ENCODE measurements at regions not wholly inside any gene's neighbourhood (a gene's known extent, or its start where the extent isn't known, plus 50 kb on each side); places are given as distances from the start of the nearest gene placed in this dataset.

DNA sequence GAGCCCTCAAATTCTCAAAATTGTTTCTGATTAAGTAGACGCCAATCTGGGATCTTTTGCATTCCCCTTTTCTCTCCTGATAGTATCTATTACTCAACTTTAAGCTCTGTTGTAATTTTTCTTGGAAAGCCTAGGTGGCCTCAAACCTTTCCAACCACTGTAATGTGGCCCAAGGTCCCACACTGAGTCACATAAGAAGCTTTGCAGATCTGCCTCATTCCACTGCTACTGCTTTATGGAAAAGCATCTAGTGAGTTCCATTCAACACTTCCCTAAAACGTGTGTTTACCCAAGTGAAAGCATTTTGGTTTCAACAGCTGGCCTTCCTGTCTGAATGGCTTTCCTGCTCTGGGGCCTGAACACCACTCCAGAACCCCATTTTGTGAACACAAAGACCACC lies 493.6 kb upstream of the SPHKAP start:
- ChIA-PET POLR2A (no interaction called here), CTCF (interaction anchor here (0.6 to 1.1 kb wide), 3 partner anchors 18 to 1235 kb away, joined by 4 to 5 read pairs (median 4); no protein-coding TSS in a partner anchor)
- Histone ChIP-seq H3K9me3 (ENCODE audit: control insufficient read depth, insufficient read depth, low read length) (no peaks in the 10 kb centered on the region), H3K27me3 (ENCODE audit: control insufficient read depth, insufficient read depth, low read length) (no peaks in the 10 kb centered on the region), H3K27ac (ENCODE audit: low read depth, low read length) (no peak overlapping the region), H3K4me3 (ENCODE audit: low read depth, low read length) (no peak overlapping the region)
- no peak for DNase-seq (ENCODE audit: low read depth, low spot score)
- no peak for TF ChIP-seq CTCF (IDR thresholded peaks at IDR 0.05; ENCODE audit: low read depth, low read length)

DNA sequence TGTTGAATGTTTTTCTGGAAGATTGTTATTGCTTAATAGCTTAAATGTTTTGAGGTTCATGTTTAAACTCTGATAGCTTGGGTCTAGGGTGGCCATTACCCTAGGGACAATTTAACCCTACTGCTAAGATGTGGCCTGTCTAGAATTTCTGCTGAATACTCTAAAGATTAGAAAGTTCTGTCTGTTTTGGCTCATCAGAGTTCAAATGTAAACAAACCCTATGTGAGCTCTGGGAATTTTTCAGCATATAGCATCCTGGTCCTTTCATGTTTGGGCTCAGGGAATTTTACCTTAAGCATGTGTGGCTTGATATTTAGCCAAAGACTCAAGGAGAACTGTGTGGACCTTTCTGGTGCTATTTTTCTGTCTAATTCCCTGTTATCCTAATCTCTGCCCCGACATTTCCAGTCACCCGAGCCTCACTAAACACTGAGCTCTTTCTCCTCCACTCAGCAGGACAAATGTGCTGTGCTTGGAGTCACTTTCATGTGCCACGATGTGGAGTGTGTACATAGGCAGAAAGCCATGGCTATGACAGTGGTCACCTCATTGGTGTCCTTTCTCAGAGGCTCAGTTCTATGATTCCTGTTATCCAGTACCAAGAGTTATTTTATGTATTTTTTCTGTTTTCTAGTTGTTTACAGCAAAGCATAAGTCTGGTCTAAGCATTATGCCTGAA lies 492.5 kb upstream of the SPHKAP start:
- Histone ChIP-seq H3K27ac (ENCODE audit: low read depth, low read length) (no peak overlapping the region), H3K4me3 (ENCODE audit: low read depth, low read length) (no peak overlapping the region), H3K27me3 (ENCODE audit: control insufficient read depth, insufficient read depth, low read length) (no peaks in the 10 kb centered on the region), H3K9me3 (ENCODE audit: control insufficient read depth, insufficient read depth, low read length) (no peaks in the 10 kb centered on the region)
- ChIA-PET CTCF (interaction anchor here (0.8 kb wide), 1 partner anchor 9 kb away, joined by 3 read pairs; no protein-coding TSS in a partner anchor), POLR2A (interaction anchor here (0.5 kb wide), 1 partner anchor 855 kb away, joined by 10 read pairs; no protein-coding TSS in a partner anchor)
- no peak for DNase-seq (ENCODE audit: low read depth, low spot score)
- no peak for TF ChIP-seq CTCF (IDR thresholded peaks at IDR 0.05; ENCODE audit: low read depth, low read length)

DNA sequence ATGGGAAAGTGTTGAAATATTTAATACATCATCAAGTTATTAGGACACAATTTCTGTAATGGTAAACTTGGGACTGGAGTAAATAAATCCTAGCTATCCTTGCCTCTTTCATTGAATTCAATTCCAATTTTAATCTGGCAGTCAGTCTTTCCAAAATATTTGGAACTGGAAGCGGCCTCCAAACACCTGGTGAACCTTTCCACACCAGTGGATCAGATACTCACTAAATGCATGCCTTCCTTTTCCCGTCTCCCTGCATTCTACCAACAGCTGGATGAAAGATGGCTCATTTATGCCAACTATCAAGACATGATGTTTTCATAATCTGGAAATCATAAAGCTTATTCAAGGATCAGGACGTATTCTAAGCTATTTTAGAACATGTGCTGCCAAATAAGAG lies 488.2 kb upstream of the SPHKAP start:
- H3K27me3 ChIP-seq (ENCODE audit: control insufficient read depth, insufficient read depth, low read length): no peaks in the 10 kb centered on the region
- DNase-seq (ENCODE audit: low read depth, low spot score): no peak
- no peak for TF ChIP-seq CTCF (IDR thresholded peaks at IDR 0.05; ENCODE audit: low read depth, low read length)
- H3K27ac ChIP-seq (ENCODE audit: low read depth, low read length): no peak overlapping the region
- ChIA-PET CTCF (no interaction called here), POLR2A (no interaction called here)
- H3K4me3 ChIP-seq (ENCODE audit: low read depth, low read length): no peak overlapping the region
- no peaks in the 10 kb centered on the region for H3K9me3 ChIP-seq (ENCODE audit: control insufficient read depth, insufficient read depth, low read length)

DNA sequence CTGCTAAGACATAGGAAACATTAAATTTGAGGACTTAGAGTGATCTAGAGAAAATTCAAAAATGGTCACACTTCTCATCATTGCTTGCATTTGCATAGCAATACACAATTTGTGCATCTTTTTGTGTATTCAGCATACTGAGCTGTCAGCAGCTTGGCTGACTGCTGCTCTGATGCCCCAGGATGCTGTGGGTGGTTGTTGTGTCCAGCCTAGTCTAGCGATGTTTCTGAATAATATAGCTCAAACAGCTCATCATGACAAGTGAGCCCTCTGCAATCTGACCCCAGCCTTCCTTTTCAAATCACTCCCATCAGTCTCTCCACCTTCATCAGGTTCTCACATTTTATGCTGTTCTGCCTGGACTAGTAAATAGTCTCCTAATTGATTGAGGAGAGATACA lies 483.7 kb upstream of the SPHKAP start:
- ChIA-PET CTCF (no interaction called here), POLR2A (no interaction called here)
- H3K4me3 ChIP-seq (ENCODE audit: low read depth, low read length): no peak overlapping the region
- no peaks in the 10 kb centered on the region for H3K27me3 ChIP-seq (ENCODE audit: control insufficient read depth, insufficient read depth, low read length)
- no peaks in the 10 kb centered on the region for H3K9me3 ChIP-seq (ENCODE audit: control insufficient read depth, insufficient read depth, low read length)
- no peak overlapping the region for H3K27ac ChIP-seq (ENCODE audit: low read depth, low read length)
- DNase-seq (ENCODE audit: low read depth, low spot score): no peak
- TF ChIP-seq CTCF (IDR thresholded peaks at IDR 0.05; ENCODE audit: low read depth, low read length): no peak

- ChIA-PET CTCF (interaction anchor here (0.8 to 4.0 kb wide), 5 partner anchors 610 to 1001 kb away, joined by 3 to 41 read pairs (median 5); no protein-coding TSS in a partner anchor), POLR2A (no interaction called here)
- H3K27ac ChIP-seq (ENCODE audit: low read depth, low read length): no peak overlapping the region
- no peak overlapping the region for H3K4me3 ChIP-seq (ENCODE audit: low read depth, low read length)
- DNase-seq (ENCODE audit: low read depth, low spot score): peak; percentile 62
- no peak for TF ChIP-seq CTCF (IDR thresholded peaks at IDR 0.05; ENCODE audit: low read depth, low read length)
- H3K9me3 ChIP-seq (ENCODE audit: control insufficient read depth, insufficient read depth, low read length): no peaks in the 10 kb centered on the region
- no peaks in the 10 kb centered on the region for H3K27me3 ChIP-seq (ENCODE audit: control insufficient read depth, insufficient read depth, low read length)
Observed at GRCh38 chr2:228658998-228659397, 477.5 kb upstream of the SPHKAP start.

Measured in AG04450 (cell line).